Stimulated activated CD8-positive, alpha-beta memory T cell treated with anti-CD3 and anti-CD28 coated beads, Interleukin-15, amount 100 ng/mL, for 48 hours (primary cell): ENCODE measurements at regions not wholly inside any gene's neighbourhood (a gene's known extent, or its start where the extent isn't known, plus 50 kb on each side); places are given as distances from the start of the nearest gene placed in this dataset.

Experiments
- DNase-seq, 2 donors: peaks; one replicate each; pipeline ENCODE4 v3.0.0-alpha.2; 2020; ENCODE audit warnings: low read depth in 2 of 2

- no peak for DNase-seq
Observed at GRCh38 chr10:117638200-117638599, 95.7 kb downstream of the EMX2 start.

- no peak for DNase-seq
Observed at GRCh38 chr10:117638664-117639200, 96.2 kb downstream of the EMX2 start.

DNA sequence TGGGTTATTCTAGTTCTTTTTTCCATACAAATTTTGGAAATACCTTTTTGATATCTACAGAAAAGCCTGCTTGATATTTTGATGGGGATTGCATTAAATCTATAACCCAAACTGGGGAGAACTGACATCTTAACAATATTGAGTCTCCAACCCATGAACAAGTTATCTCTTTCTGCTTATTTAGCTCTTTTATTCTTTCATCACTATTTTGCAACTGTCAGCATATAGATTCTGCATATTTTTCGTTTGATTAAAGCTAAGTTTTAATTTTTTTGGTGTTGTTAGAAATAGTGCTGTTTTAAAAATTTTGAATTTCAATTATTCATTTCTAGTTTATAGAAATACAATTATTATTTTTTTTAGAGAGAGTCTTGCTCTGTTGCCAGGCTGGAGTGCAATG, 97.9 kb downstream of the EMX2 start:
- DNase-seq = no peak

DNA sequence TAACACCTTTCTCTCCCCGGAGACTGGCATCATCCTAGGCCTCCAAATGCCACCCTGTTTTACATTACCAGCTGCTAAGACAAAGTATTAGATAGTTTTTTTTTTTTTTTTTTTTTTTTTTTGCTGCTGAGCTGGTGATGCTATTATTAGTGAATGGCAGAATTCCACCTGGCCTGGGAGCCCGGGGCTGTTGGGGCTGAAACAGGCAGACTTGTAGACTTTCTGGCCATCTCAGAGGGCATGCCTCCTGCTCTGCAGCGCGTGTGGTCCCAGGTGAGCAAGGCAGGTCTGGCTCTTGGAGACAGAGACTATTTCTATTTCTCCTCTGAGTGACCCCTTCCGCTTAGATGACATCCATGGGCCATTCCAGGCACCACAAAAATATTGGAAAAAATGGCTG, 104.2 kb downstream of the EMX2 start:
- no peak for DNase-seq

- DNase-seq = no peak
Observed at GRCh38 chr10:117647306-117647705, 104.8 kb downstream of the EMX2 start.

- DNase-seq = no peak
Observed at GRCh38 chr10:117651121-117651520, 108.6 kb downstream of the EMX2 start.

DNA sequence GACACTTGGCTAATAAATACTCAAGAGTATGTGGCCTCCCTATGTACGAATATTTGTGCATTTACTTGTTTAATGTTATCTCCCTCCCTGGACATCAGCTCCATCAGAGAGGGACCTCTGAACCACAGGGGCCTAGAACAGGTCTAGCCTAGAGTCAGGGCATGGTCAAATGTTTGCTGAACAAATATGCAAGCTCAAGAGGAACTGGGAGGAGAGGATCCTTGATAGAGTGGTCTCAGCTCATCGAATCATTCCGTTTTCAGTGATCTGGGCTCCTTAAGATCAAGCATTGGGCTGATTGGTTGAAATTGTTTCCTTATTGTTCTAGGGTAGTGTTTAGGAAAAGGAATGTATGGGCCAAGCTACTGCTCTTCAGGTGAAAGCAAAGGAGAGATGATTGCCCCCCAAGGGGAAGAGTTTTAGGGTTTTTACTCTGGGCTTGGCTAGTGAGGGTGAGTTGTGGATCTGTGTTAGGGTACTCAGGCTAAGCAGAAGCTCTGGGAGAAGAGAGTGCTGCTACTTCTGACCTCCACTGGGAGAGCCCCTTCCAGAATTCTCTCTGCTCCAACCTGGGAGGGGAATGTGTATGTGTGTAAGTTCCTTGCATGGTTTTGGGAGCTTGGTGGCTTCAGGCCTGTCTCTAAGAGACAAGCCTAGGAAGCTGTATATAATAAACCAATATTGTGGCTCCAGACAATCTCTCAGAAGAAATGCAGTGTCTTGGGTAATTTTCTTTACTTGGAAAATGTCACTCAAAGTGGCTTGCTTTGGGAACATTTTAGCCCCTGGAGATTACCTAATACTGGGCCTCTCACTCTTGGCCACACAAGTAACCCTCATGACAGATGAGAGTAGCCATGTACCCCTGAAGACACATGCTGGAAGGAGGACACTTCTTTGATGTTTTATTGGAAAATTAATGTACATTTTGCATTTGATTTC, 110.0 kb downstream of the EMX2 start:
- no peak for DNase-seq

GRCh38 chr10:117653170-117653515, 110.6 kb downstream of the EMX2 start:
- DNase-seq = peak; percentile 15 to 17

GRCh38 chr10:117654105-117654504, 111.6 kb downstream of the EMX2 start:
- no peak for DNase-seq

GRCh38 chr10:117656385-117657367, 114.1 kb downstream of the EMX2 start:
- no peak for DNase-seq

GRCh38 chr10:117661316-117661715, 118.8 kb downstream of the EMX2 start:
- no peak for DNase-seq

- DNase-seq = no peak
Observed at GRCh38 chr10:117662126-117662525, 119.6 kb downstream of the EMX2 start.

GRCh38 chr10:117662751-117663540, 120.4 kb downstream of the EMX2 start:
- DNase-seq = no peak

DNA sequence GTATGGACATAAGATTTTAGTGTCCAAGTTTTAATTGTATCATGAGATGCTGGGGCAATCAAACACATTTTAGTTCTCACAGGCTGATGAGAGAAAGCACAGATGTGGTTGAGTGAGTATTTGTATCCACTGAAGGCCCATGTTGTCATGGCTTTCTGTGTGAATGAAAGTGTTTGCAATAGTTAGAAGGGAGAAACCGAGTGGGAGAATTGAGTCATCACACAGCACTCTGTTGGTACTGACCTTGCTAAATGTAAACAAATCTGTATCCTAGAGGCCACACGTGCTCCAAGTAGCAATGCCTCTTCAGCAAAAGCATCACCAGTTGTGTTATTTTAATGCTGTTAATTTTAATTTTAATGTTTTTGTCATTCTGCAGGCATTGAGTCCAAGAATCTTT, 121.2 kb downstream of the EMX2 start:
- DNase-seq = no peak

DNA sequence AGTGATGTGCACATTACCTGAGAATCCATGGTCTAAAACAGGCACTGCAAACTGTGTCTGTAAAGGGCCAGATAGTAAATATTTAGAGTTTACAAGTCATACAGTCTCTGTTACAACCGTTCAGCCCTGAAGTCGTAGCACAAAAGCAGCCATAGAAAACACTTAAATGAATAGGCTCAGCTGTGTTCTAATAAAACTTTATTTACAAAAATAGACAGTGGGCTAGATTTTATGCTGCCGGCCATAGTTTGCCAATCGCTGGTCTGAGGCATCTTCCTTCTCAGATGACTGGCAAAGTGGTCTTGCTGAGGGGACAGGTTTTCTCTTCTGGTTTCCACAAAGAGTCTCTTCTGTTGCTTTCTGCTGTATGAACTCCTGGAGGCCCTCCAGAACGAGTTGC, 121.7 kb downstream of the EMX2 start:
- DNase-seq = no peak

DNA sequence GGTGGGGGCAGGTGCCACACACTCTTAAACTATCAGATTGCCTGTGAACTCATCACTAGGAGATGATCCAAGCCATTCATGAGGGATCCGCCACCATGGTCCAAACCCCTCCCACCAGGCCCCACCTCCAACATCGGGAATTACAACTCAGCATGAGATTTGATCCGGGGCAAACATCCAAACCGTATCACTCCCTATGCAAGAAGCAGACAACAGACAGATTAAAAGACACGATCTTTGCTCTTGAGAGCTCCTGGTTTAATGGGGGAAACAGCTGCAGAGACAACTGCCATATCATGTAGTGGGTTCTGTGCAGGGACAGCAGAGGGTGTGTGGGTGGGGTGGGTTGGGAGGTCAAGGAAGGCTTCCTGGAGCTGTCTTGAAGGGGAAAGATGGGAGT, 123.6 kb downstream of the EMX2 start:
- no peak for DNase-seq

- no peak for DNase-seq
Observed at GRCh38 chr10:117666965-117667364, 124.4 kb downstream of the EMX2 start.

GRCh38 chr10:117667831-117668230, 125.3 kb downstream of the EMX2 start:
- DNase-seq = no peak

DNA sequence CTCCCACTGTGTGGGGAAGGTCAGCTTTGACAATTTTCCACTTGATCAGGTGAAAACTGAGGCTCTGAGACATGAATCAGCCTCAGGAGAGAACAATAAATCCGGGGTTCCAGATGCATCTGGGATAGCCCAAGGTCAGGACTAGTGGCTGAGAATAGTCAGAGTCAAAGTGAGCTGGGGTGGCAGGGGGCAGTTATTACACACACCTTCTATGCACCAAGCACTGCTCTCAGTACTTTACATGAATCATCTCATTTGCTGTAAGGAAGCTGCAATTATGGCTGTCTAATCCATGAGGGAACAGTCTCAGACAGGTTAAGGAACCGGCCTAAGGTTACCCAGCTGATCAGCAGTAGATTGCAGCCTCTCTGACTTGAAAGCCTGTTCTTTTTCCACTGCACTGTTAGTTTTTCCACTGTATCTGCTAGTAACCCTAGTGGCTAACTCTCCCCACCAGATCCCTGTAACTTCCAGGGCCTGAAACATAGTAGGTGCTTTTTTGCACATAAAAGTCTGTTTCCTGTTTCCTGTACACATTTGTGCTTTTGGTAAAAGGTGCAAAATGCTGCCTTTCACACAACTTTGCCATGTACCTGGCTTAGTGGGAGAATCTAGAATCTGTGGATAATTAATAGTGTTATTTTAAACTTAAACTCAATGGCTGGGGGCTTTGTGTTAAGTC, 125.9 kb downstream of the EMX2 start:
- DNase-seq = no peak

DNA sequence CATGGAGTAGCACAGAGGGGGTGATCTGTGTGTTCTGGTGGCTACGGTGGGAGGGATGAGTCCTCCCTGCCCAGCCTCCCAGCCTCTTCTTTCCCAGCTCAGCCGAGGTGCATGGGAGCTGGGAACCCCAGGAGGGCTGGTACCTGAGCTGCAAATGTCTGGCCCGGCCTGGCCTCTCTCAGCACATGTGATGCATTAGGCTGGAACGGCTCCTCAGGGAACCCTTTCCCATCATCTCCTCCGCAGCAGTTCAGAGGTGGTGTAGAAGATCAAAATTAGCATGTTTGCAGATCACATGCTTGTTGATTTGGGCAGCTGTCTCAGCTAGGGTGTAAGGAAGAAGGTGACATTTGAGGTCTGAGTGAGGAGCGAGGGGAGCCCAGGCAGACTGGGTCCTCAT, 126.6 kb downstream of the EMX2 start:
- DNase-seq = no peak
